ENCODE measurements at regions not wholly inside any gene's neighbourhood (a gene's known extent, or its start where the extent isn't known, plus 50 kb on each side); places are given as distances from the start of the nearest gene placed in this dataset.
A peak's percentile ranks its signal among the peaks of the same experiment; 100 is the strongest.

- no peaks in the 10 kb centered on the region for H3K27me3 ChIP-seq (replicated peaks; ENCODE audit: insufficient read depth, low read length)
- H3K4me3 ChIP-seq (ENCODE audit: low read length), result no peak overlapping the region
- TF ChIP-seq, protein P1, sequence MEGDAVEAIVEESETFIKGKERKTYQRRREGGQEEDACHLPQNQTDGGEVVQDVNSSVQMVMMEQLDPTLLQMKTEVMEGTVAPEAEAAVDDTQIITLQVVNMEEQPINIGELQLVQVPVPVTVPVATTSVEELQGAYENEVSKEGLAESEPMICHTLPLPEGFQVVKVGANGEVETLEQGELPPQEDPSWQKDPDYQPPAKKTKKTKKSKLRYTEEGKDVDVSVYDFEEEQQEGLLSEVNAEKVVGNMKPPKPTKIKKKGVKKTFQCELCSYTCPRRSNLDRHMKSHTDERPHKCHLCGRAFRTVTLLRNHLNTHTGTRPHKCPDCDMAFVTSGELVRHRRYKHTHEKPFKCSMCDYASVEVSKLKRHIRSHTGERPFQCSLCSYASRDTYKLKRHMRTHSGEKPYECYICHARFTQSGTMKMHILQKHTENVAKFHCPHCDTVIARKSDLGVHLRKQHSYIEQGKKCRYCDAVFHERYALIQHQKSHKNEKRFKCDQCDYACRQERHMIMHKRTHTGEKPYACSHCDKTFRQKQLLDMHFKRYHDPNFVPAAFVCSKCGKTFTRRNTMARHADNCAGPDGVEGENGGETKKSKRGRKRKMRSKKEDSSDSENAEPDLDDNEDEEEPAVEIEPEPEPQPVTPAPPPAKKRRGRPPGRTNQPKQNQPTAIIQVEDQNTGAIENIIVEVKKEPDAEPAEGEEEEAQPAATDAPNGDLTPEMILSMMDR (IDR thresholded peaks at IDR 0.05; ENCODE audit: low read length), result no peak
- TF ChIP-seq EZH2 (optimal IDR thresholded peaks at IDR 0.05; ENCODE audit: low read depth, low read length) (no peak), EZH2phosphoT487 (IDR thresholded peaks at IDR 0.05; ENCODE audit: low read length) (no peak)
- no peaks in the 10 kb centered on the region for H3K9me2 ChIP-seq (replicated peaks; ENCODE audit: insufficient read depth, low read length)
- no peak overlapping the region for H3K27ac ChIP-seq (ENCODE audit: low read length)
- H3F3A ChIP-seq (ENCODE audit: insufficient read depth, low read length), result no peaks in the 10 kb centered on the region
- no peaks in the 10 kb centered on the region for H3K36me3 ChIP-seq (replicated peaks; ENCODE audit: insufficient read depth, low read length)
- DNase-seq, result no peak
- H4K20me1 ChIP-seq (ENCODE audit: insufficient read depth, low read length), result no peaks in the 10 kb centered on the region
- no peaks in the 10 kb centered on the region for H3K79me2 ChIP-seq (ENCODE audit: low read length)
- no peak overlapping the region for H3K9ac ChIP-seq (ENCODE audit: low read length)
- peaks cover 6% of the 10 kb centered on the region for H3K4me1 ChIP-seq (ENCODE audit: low read length)
- no peaks in the 10 kb centered on the region for H3K9me3 ChIP-seq (replicated peaks; ENCODE audit: insufficient read depth, low read length)
- no peak overlapping the region for H2AFZ ChIP-seq (ENCODE audit: low read length)
- H3K4me2 ChIP-seq (ENCODE audit: low read depth, low read length), result peak overlapping the region; percentile 6
Observed at GRCh38 chr16:59067205-59067604, 333.1 kb upstream of the GOT2 start.

GRCh38 chr16:59060207-59060606 lies 326.1 kb upstream of the GOT2 start:
- no peaks in the 10 kb centered on the region for H3K36me3 ChIP-seq (replicated peaks; ENCODE audit: insufficient read depth, low read length)
- no peaks in the 10 kb centered on the region for H4K20me1 ChIP-seq (ENCODE audit: insufficient read depth, low read length)
- no peaks in the 10 kb centered on the region for H3K27me3 ChIP-seq (replicated peaks; ENCODE audit: insufficient read depth, low read length)
- no peak overlapping the region for H3K27ac ChIP-seq (ENCODE audit: low read length)
- no peak overlapping the region for H3K4me3 ChIP-seq (ENCODE audit: low read length)
- no peak overlapping the region for H3K4me2 ChIP-seq (ENCODE audit: low read depth, low read length)
- TF ChIP-seq EZH2phosphoT487 (IDR thresholded peaks at IDR 0.05; ENCODE audit: low read length), result no peak
- TF ChIP-seq, protein P1 (IDR thresholded peaks at IDR 0.05; ENCODE audit: low read length), result no peak
- TF ChIP-seq EZH2 (optimal IDR thresholded peaks at IDR 0.05; ENCODE audit: low read depth, low read length), result no peak
- no peaks in the 10 kb centered on the region for H3K9me2 ChIP-seq (replicated peaks; ENCODE audit: insufficient read depth, low read length)
- no peaks in the 10 kb centered on the region for H3K4me1 ChIP-seq (ENCODE audit: low read length)
- no peaks in the 10 kb centered on the region for H3K79me2 ChIP-seq (ENCODE audit: low read length)
- no peaks in the 10 kb centered on the region for H3F3A ChIP-seq (ENCODE audit: insufficient read depth, low read length)
- H3K9me3 ChIP-seq (replicated peaks; ENCODE audit: insufficient read depth, low read length), result no peaks in the 10 kb centered on the region
- no peak overlapping the region for H3K9ac ChIP-seq (ENCODE audit: low read length)
- DNase-seq, result no peak
- no peak overlapping the region for H2AFZ ChIP-seq (ENCODE audit: low read length)

DNA sequence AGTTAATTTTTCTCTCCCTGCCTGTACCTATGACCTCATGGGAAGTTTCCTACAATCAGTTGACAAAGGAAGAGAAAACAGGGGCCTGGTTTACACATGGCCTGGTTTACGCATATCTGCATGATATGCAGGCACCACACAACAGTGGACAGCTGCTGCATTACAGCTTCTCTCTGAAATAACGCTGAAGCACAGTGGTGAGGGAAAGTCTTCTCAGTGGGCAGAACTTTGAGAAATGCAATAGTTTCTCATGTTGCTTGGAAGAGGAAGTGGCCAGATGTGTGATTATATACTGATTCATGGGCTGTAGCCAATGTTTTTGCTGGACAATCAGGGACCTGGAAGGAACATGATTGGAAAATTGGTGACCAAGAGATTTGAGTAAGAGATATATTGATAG lies 324.1 kb upstream of the GOT2 start:
- Histone ChIP-seq H3K9ac (ENCODE audit: low read length) (no peak overlapping the region), H3K79me2 (ENCODE audit: low read length) (no peaks in the 10 kb centered on the region), H3K4me3 (ENCODE audit: low read length) (no peak overlapping the region), H3K9me2 (replicated peaks; ENCODE audit: insufficient read depth, low read length) (no peaks in the 10 kb centered on the region), H3F3A (ENCODE audit: insufficient read depth, low read length) (no peaks in the 10 kb centered on the region), H2AFZ (ENCODE audit: low read length) (no peak overlapping the region), H3K4me1 (ENCODE audit: low read length) (no peaks in the 10 kb centered on the region), H4K20me1 (ENCODE audit: insufficient read depth, low read length) (no peaks in the 10 kb centered on the region), H3K9me3 (replicated peaks; ENCODE audit: insufficient read depth, low read length) (no peaks in the 10 kb centered on the region), H3K27me3 (replicated peaks; ENCODE audit: insufficient read depth, low read length) (no peaks in the 10 kb centered on the region), H3K27ac (ENCODE audit: low read length) (no peak overlapping the region), H3K36me3 (replicated peaks; ENCODE audit: insufficient read depth, low read length) (no peaks in the 10 kb centered on the region), H3K4me2 (ENCODE audit: low read depth, low read length) (no peak overlapping the region)
- TF ChIP-seq EZH2phosphoT487 (IDR thresholded peaks at IDR 0.05; ENCODE audit: low read length), result no peak
- TF ChIP-seq, protein P1 (IDR thresholded peaks at IDR 0.05; ENCODE audit: low read length), result no peak
- TF ChIP-seq EZH2 (optimal IDR thresholded peaks at IDR 0.05; ENCODE audit: low read depth, low read length), result no peak
- DNase-seq, result no peak
